Glutamatergic neuron (in vitro differentiated cells): ENCODE measurements at regions not wholly inside any gene's neighbourhood (a gene's known extent, or its start where the extent isn't known, plus 50 kb on each side); places are given as distances from the start of the nearest gene placed in this dataset.
"Not testable (repeated sequence)": the region's sequence is repeated elsewhere in the genome, so short reads cannot be mapped to it uniquely, and the experiment has no call there.

Experiments
- DNase-seq: peaks from one replicate; pipeline ENCODE4 v3.0.0; 2022
- H3K27ac Mint-ChIP-seq: one replicate; pipeline ENCODE4 v1.8.0; 2020; ENCODE audit warnings: mild to moderate bottlenecking, mixed read lengths, inconsistent platforms; ENCODE audit not compliant: unreplicated experiment
- H3K27me3 Mint-ChIP-seq: one replicate; pipeline ENCODE4 v1.8.0; 2020; ENCODE audit warnings: mild to moderate bottlenecking, moderate library complexity, mixed read lengths, inconsistent platforms; ENCODE audit not compliant: unreplicated experiment
- H3K36me3 Mint-ChIP-seq: one replicate; pipeline ENCODE4 v1.8.0; 2020; ENCODE audit warnings: mild to moderate bottlenecking, mixed read lengths, inconsistent platforms; ENCODE audit not compliant: unreplicated experiment
- H3K4me1 Mint-ChIP-seq: one replicate; pipeline ENCODE4 v1.8.0; 2020; ENCODE audit warnings: mild to moderate bottlenecking, low read depth, mixed read lengths, inconsistent platforms; ENCODE audit not compliant: unreplicated experiment
- H3K4me3 Mint-ChIP-seq: one replicate; pipeline ENCODE4 v1.8.0; 2020; ENCODE audit warnings: mild to moderate bottlenecking, mixed read lengths, inconsistent platforms; ENCODE audit not compliant: unreplicated experiment
- H3K9me3 Mint-ChIP-seq: one replicate; pipeline ENCODE4 v1.8.0; 2020; ENCODE audit warnings: mild to moderate bottlenecking, moderate library complexity, mixed read lengths, inconsistent platforms; ENCODE audit not compliant: unreplicated experiment
- CTCF ChIP-seq: fragments of 200-600 bp; sonication (generic); IDR thresholded peaks from one replicate; pipeline ENCODE4 v1.5.0; 2021; ENCODE audit not compliant: partially characterized antibody, unreplicated experiment

GRCh38 chr14:29410581-29410980 is 517.1 kb downstream of the PRKD1 start:
- Mint-ChIP-seq H3K4me3 (no peak overlapping the region), H3K27ac (no peak overlapping the region)
- no peak for TF ChIP-seq CTCF

GRCh38 chr14:29414931-29415330 is 512.7 kb downstream of the PRKD1 start:
- not testable (repeated sequence) for H3K36me3 Mint-ChIP-seq, DNase-seq, H3K4me3 Mint-ChIP-seq, H3K27me3 Mint-ChIP-seq, H3K27ac Mint-ChIP-seq, H3K9me3 Mint-ChIP-seq, H3K4me1 Mint-ChIP-seq

More at GRCh38 chr14:29410581-29410980, 517.1 kb downstream of the PRKD1 start:
- no peaks in the 10 kb centered on the region for H3K9me3 Mint-ChIP-seq
- H3K4me1 Mint-ChIP-seq: no peaks in the 10 kb centered on the region
- no peak for DNase-seq
- H3K36me3 Mint-ChIP-seq: peaks cover 13% of the 10 kb centered on the region
- no peaks in the 10 kb centered on the region for H3K27me3 Mint-ChIP-seq

GRCh38 chr14:29419736-29420135 is 507.9 kb downstream of the PRKD1 start:
- Mint-ChIP-seq H3K36me3 (no peaks in the 10 kb centered on the region), H3K27ac (no peak overlapping the region), H3K4me3 (no peak overlapping the region), H3K9me3 (no peaks in the 10 kb centered on the region), H3K27me3 (no peaks in the 10 kb centered on the region), H3K4me1 (peaks cover 2% of the 10 kb centered on the region)
- DNase-seq: no peak
- TF ChIP-seq CTCF: no peak

GRCh38 chr14:29421156-29421728 is 506.4 kb downstream of the PRKD1 start:
- Mint-ChIP-seq H3K4me3 (no peak overlapping the region), H3K27me3 (peaks cover 4% of the 10 kb centered on the region), H3K4me1 (peaks cover 11% of the 10 kb centered on the region), H3K9me3 (no peaks in the 10 kb centered on the region), H3K27ac (no peak overlapping the region), H3K36me3 (no peaks in the 10 kb centered on the region)
- DNase-seq: no peak
- peak; percentile 59 for TF ChIP-seq CTCF

- no peak overlapping the region for H3K4me3 Mint-ChIP-seq
- peak; percentile 17 for DNase-seq
- H3K36me3 Mint-ChIP-seq: no peaks in the 10 kb centered on the region
- peaks cover 4% of the 10 kb centered on the region for H3K27me3 Mint-ChIP-seq
- H3K27ac Mint-ChIP-seq: peak overlapping the region; percentile 60
- H3K4me1 Mint-ChIP-seq: peaks cover 12% of the 10 kb centered on the region
- H3K9me3 Mint-ChIP-seq: no peaks in the 10 kb centered on the region
- no peak for TF ChIP-seq CTCF
These were observed 501.8 kb downstream of the PRKD1 start for GRCh38 chr14:29425705-29426482.
